ENCODE measurements at regions not wholly inside any gene's neighbourhood (a gene's known extent, or its start where the extent isn't known, plus 50 kb on each side); places are given as distances from the start of the nearest gene placed in this dataset.
A peak's percentile ranks its signal among the peaks of the same experiment; 100 is the strongest.

- no peaks in the 10 kb centered on the region for H3K36me3 Mint-ChIP-seq (ENCODE audit: low read depth)
- Histone ChIP-seq H3K4me2 (no peak overlapping the region), H3K9me2 (ENCODE audit: insufficient read depth) (no peaks in the 10 kb centered on the region), H3K27me3 (ENCODE audit: insufficient read depth) (no peaks in the 10 kb centered on the region), H2AFZ (no peak overlapping the region), H3K4me3 (no peak overlapping the region), H3K79me2 (replicated peaks; ENCODE audit: insufficient read depth) (no peaks in the 10 kb centered on the region), H3K4me1 (ENCODE audit: insufficient read depth) (peaks cover 9% of the 10 kb centered on the region; the same call in 1 of the 2 replicates), H3K36me3 (ENCODE audit: insufficient read depth) (no peaks in the 10 kb centered on the region), H4K20me1 (replicated peaks; ENCODE audit: insufficient read depth) (no peaks in the 10 kb centered on the region), H3F3A (replicated peaks; ENCODE audit: low read depth) (no peaks in the 10 kb centered on the region), H3K27ac (ENCODE audit: low read depth) (no peak overlapping the region)
- ATAC-seq (peak; percentile 78), DNase-seq (ENCODE audit: low spot score) (no peak)
- peaks cover 12% of the 10 kb centered on the region for H3K4me1 Mint-ChIP-seq
- no peaks in the 10 kb centered on the region for H3K9me3 Mint-ChIP-seq
- no peaks in the 10 kb centered on the region for H3K27me3 Mint-ChIP-seq (ENCODE audit: insufficient read depth, low read depth, poor library complexity)
- H3K4me3 Mint-ChIP-seq: no peak overlapping the region
- H3K27ac Mint-ChIP-seq: no peak overlapping the region
- TF ChIP-seq ZNF331 (CRISPR knock-in tag; IDR thresholded peaks at IDR 0.05; ENCODE audit: low read depth) (no peak), CTCF (conservative IDR thresholded peaks at IDR 0.05; ENCODE audit: low read depth in 2 of 2) (no peak), EZH2phosphoT487 (IDR thresholded peaks at IDR 0.05; ENCODE audit: unreplicated experiment) (no peak), ZNF114 (CRISPR knock-in tag; IDR thresholded peaks at IDR 0.05) (no peak), POLR2AphosphoS5 (IDR thresholded peaks at IDR 0.05; ENCODE audit: low read depth) (no peak), ZNF462 (CRISPR knock-in tag; IDR thresholded peaks at IDR 0.05) (no peak), NANOG (IDR thresholded peaks at IDR 0.05; ENCODE audit: borderline replicate concordance) (no peak), STAT1 (IDR thresholded peaks at IDR 0.05; ENCODE audit: unreplicated experiment) (no peak), REST (IDR thresholded peaks at IDR 0.05; ENCODE audit: unreplicated experiment) (no peak), ETS1 (IDR thresholded peaks at IDR 0.05) (no peak), EZH2 (IDR thresholded peaks at IDR 0.05; ENCODE audit: low read depth, unreplicated experiment) (no peak), JUNB (IDR thresholded peaks at IDR 0.05; ENCODE audit: unreplicated experiment) (no peak), CREB1 (CRISPR knock-in tag; IDR thresholded peaks at IDR 0.05; ENCODE audit: low read depth) (no peak)
Observed at GRCh38 chr2:147756069-147756468, 88.8 kb upstream of the ACVR2A start.

Measured in GM23338 (cell line).